Activated CD8-positive, alpha-beta memory T cell treated with anti-CD3 and anti-CD28 coated beads, Interleukin-2, amount 50 U/mL, for 48 hours (primary cell): ENCODE measurements at regions not wholly inside any gene's neighbourhood (a gene's known extent, or its start where the extent isn't known, plus 50 kb on each side); places are given as distances from the start of the nearest gene placed in this dataset.

Experiments used
- DNase-seq: peaks from one replicate; pipeline ENCODE4 v3.0.0-alpha.2; 2020

DNA sequence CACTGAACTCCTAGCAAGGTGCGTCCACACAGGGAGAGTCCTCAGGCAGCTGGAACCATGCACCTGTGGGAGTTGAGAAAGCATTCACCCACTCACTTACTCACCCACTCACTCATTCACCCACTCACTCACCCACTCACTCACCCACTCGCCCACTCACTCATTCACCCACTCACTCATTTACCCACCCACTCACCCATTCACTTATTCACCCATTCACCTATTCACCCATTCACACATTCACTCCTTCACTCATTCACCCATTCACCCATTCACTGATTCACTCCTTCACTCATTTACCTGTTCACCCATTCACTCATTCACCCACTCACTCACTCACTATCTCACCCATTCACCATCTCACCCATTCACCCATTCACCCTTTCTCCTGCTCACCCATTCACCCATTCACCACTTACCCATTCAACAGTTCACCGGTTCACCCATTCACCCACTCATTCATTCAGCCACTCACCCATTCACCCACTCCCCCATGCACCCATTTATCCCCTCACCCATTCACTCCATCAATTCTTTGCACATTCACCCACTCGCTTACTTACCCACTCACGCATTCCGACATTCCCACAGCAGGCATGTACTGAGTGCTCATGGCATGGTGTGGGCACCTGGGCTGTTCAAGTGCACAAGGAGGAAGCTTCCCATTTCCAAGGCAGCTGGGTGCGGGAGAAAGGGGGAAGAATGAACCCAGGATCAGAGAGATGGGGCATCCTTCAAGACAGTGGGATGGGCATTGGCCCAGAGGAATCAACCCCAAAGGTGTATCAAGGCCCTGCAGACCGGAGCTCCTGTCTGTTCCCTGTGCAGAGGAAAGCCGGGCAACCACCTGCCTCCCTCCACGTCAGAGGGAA lies 135.2 kb upstream of the C14orf180 start:
- DNase-seq = peak; percentile 32

DNA sequence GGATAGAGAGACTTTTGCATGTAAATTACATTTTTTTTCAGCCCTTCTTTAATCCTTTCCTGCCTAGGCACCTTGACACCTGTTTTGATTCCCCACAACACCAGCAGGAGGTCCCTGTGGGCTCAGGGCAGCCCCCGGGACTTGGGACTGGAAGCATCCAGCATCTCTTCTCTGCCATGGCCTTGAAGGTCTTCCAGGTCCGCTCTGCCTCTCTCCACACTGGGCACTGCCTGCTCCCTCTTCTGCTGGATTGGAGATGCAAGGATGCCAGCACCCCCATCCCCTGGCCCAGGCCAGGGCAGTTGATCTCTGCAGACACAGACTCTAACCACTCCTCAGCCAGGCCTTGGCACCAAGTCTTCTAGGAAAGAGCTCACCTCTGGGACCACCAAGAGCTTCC lies 134.5 kb upstream of the C14orf180 start:
- DNase-seq = peak; percentile 32

DNA sequence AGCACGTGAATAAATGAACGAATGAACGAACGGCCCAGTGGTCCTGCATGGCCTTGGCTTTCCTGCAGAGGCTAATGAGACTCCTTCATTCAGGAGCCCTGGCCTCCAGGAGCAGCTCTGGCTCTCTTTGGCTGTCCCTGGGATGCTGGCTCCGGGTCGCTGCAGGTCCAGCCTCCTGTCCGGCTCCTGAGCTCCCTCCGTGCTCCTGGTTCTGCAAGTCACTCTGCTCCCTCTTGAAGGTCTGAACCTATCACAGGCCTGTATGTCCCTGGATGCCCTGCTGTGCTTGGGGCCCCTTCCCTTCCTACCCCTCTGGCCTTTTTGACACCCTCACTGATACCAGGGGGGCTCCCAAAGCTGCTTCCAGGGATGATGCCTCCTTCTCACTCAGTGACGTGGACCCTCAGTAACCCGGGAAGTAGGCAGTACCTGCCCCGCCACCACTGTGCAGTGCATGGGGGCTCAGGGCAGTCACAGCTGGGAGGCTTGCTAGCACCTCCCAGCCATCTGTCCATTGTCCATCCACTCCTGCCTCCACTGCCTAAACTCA lies 133.7 kb upstream of the C14orf180 start:
- DNase-seq = peak; percentile 23

DNA sequence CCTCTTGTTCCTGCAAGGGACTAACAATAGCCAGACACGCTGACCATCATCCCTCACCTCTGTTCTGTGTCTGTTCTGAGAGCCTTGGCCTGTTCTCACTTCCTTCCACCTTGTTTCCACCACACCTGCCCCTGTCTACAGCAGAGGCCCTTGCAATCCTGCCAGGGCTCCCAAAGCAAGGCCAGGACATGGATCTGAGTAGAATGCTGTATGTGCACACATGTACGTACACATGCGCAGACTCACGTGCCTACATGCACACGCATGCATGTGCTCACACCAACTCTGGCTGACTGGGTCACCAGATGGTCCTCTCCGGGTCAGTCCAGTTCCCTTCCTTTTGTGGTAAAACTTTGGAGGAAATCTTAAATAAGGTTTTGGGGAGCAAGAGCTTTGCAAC lies 133.0 kb upstream of the C14orf180 start:
- peak; percentile 23 for DNase-seq

DNA sequence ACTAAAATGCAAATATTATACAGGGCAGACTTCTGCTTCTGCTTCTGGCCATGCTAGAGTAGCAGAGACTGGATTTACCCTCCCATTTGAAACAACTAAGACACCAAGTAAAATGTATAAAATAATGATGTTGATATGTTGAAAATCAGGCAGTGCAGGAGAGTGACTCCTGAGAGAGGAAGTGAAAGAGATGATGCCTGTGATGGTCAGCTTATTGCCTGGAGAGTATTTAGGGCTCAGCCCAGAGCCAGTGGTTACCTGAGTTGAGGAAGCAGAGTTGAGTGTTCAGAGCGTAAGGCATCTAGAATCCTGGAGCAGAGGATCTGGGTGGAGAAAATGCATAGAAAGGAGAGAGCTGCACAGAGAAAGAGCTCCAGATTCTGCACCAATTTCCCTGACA lies 131.8 kb upstream of the C14orf180 start:
- DNase-seq = no peak

DNA sequence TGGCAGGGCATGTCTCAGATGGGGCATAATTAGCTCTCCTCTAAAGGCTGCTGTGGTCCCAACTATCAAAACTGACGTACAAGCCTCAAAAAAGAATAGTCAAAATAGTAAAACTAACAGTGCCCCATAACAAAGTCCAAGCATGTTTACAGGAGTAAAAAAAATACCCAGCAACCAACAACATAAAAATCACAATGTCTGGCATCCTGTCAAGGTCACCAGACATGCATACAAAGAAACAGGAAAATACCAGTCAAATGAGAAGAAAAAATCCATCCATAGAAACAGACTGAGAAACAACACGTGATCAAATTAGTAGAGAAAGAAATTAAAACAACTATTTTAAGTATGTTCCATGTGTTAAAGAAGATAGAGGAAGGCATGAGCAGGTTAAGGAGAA lies 131.2 kb upstream of the C14orf180 start:
- no peak for DNase-seq

DNA sequence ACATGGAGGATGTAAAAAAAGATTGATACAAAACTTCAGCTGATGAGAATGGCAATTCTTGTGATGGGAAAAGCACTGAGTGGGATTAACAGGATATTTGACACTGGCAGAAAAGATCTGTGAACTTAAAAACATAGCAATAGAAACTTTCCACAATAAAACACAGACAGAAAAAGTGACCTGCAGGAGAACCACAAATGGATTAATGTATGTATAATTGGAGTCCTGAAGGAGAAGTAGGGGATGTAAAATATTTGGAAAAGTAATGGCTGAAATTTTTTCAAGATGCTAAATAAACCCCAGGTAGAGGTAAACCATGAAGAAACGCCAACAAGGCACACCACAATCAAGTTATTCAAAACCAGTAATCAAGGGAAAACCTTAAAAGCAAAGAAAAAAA lies 130.8 kb upstream of the C14orf180 start:
- DNase-seq = no peak

DNA sequence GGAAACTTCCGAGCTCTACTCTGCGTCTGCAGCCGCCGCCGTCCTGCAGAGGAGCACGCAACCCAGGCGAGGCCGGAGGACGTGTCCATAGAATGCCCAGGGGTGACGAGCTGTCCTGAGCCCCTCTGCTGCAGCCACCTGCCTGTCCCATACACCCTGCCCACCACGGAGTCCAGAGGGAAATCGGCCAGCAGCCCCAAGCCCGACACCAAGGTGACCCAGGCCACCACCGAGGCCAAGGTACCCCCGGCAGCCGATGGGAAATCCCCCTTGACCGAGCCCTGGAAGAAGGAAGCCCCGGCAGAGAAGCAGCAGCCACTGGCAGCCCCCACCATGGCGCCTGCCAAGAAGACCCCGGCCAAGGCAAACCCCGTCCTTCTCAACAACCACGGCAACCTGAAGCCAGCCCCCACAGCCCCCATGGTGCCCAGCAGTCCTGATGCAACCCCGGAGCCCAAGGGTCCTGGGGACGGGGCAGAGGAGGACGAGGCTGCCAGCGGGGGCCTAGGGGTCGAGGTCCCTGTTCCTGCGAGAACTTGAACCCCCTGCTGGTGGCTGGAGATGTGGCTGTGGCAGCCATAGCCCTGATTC lies 128.7 kb upstream of the C14orf180 start:
- DNase-seq = peak; percentile 41

DNA sequence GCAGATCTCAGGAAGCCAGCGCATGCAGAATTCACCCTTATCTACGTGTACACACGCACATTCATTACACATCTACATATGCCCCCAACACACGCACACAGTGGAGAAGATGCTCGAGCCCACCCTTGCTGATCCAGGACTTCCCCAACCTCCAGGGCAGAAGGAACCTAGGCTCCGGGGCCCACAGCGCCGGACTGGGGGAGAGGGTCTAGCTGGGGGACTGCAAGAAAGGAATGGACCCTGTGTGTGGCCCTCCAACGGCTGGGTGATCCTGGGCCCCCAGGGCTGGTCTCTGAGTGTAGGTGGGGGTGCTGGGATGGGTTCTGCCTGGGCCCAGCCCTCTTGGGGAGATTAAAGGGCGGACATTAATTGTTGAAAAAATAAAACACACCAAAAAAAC lies 128.1 kb upstream of the C14orf180 start:
- no peak for DNase-seq

DNA sequence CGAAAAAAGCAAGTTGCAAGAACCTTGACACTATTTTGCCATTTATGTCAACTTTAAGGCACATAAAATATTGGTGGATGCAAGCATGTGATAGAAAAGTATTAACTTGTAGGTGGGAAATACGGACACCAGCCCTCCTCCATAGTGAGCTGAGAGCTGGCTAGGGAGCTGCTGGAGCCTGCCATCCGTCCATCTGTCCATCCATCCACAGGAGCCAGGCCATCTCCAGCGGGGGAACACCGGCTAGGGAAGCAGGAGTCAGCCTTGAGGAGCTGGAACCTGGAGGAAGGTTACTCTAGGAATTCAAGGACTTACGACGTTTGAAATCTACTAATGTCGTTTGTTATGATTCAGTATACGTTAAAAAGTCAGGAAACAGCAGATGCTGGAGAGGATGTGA lies 120.7 kb upstream of the C14orf180 start:
- no peak for DNase-seq

DNA sequence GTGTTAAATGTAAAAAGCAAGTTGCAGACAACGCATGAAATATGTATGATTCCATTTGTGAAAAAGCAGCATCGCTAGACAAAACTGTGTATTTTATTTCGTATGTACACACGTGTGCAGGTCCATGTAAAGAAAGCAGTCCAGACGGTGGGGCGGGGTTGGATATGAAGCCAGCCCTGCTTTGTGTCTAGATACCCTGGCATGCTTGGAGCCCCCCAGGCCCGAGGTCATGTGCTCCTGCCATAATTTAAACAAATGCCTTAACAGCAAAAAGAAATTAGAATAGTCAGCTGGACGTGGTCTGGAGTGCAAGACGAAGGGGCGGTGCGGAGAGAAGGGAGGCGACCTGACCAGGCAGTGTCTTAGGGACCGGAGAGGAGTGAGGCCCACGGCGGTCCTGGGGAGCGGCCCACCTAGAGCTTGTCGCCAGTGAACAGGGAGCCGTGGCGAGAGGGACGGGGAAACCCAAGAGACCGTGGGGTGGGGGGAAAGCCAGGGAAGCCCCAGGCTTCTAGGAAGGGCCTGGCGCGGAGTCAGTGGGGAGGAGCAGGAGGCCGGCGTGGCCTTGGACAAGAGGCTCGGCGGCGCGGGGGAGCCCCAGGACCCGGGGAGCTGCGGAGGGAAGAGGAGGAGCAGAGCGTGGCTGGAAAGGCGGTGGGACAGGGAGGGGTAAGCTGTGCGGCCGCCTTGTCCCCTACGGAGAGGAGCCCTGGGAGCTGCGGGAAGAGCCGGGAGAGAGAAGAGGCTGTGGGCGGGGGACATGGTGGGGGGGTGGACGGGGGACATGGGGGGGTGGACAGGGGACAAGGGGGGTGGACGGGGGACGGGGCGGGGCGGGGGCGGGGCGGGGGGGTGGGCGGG lies 118.5 kb upstream of the C14orf180 start:
- no peak for DNase-seq

DNA sequence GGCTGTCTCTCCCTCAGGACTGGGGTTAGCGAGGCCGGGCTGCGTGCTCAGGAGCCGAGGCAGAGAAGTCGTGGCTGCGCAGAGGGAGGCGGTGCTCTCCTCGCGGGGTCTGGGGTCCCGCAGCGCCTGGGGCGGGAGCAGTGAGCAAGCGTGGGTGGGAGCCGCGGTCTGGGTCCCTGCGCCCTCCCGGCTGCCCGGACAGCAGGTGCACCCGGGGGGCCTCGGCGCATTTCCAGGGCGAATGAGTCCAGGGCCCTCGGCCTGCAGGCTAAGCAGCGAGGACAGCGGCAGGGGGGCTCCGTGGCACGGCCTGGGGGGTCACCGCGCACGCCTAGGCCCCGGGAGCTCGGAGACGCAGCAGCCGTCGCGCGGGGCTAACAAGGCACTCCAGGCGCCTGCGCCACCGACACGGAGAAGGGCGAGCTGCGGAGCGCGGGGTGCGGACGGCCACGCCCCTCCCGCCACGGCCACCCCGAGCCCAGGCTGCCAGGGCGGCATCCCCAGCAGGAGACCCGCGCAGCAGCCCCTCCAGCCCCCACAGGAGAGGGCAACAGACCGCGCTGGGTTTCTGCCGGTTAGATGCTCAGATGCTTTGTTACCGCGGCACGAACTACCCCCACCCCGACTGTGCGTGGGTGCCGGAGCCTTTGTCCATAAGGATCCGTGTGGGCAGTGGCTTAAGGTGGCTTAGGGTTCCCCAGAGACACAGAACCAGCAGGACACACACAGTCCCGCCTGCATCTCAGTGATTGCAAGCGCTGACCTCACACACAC lies 117.7 kb upstream of the C14orf180 start:
- DNase-seq = no peak

DNA sequence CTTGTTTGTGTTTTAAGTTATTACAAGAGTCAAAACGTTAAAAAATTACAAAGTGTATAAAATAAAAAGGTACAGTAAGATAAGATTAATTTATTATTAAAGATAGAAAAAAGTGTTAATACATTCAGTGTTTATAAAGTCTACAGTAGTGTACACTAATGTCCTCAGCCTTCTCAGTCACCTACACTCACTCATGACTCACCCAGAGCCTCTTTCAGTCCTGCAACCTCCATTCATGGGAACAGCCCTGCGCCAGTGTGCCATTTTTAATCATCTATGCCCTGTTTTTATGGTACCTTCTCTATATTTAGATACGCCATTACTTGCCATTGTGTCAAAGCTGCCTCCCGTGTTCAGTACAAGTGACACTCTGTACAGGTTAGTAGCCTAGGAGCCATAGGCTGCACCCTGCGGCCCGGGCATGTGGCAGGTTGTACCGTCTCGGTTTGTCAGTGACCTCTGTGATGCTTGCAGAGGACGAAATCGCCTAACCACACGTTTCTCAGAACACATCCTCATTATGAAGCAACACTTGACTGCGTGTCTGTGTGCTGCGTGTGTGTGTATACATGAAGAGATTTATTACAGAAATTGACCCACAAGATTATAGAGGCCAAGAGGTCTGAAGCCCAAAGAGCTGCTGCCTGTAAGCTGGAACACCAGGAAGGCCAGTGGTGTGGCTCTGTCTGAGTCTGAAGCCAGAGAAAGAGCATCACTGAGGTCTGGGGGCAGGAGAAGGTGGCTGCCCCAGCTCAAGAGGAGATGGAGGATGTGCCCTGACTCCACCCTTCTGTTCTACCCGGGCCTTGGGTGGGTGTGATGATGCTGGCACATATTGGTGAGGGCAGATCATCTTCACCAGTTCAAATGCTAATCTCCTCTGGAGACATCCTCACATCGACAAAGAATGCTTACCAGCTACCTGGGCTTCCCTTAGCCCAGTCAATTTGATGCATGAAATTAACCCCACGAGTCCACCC lies 116.6 kb upstream of the C14orf180 start:
- DNase-seq = no peak

DNA sequence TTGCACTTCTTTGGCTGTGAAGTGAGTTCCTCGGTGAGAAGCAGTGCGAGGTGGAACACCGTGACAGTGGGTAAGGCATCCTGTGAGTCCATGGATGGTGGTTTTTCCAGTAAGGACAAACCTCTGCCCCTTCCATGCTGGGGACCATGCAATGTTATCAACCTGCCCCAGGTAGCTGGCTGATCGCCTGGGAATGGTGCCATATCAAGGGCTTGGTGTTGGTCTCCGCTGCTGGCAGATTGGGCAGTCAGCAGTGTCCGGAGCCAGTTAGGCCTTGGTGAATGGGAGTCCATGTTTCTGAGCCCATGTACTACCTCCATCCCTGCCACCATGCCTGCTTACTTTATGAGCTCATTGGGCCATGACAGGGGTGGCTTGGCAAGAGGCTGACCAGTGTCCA lies 114.7 kb upstream of the C14orf180 start:
- no peak for DNase-seq

DNA sequence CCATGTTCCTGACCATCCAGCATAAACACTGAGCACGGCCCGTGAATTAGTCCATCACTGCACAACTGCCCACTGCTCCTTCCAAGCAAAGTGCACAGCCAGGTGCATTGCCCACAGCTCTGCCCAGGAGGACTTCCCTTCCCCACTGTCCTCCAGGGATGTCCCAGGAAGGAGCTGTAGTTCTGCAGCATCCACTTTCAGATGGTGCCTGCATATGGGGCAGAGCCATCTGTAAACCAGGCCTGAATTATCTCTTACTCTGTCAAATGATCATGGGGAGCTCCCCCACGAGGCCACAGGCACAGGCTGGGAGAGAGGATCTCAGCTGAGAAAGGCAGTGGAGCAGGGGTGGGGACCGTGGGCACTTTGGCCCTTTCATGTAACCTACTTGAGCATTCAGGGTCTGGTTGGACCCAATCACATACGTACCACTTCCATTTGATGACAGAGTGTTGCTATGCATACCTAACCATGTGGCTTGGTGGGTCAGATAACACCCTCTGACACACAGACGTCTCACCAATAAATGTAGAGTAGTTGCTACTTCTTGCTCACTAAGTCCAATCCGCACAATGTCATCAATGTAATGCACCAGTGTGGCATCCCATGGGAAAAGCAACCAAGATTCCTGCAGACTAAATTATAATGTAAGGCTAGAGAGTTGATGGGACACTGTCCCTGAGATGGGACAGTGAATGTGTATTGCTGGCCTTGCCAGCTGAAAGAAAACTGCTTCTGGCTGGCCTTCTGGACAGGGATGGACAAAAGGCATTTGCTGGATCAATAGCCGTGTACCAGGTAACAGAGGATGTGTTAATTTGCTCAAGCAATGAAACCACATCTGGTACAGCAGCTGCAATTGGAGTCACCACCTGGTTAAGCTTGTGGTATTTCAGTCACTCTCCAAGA lies 113.8 kb upstream of the C14orf180 start:
- DNase-seq = no peak

DNA sequence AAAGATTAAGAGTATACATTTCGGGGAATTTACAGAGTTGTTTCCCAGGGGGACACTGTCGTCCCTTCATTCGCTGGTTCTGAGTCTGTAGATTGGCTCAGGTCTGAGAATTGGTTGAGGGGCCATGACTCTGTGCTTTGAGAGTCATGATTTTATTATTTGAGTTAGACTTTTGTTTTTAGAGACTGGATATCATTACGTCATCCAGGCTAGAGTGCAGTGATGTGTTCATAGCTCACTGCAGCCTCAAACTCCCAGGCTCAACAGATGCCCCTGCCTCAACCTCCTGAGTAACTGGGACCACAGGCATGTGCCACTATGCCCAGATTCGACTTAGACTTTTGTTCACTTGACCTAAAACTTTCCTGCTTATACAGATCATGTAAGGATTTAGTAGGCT lies 112.3 kb upstream of the C14orf180 start:
- no peak for DNase-seq

DNA sequence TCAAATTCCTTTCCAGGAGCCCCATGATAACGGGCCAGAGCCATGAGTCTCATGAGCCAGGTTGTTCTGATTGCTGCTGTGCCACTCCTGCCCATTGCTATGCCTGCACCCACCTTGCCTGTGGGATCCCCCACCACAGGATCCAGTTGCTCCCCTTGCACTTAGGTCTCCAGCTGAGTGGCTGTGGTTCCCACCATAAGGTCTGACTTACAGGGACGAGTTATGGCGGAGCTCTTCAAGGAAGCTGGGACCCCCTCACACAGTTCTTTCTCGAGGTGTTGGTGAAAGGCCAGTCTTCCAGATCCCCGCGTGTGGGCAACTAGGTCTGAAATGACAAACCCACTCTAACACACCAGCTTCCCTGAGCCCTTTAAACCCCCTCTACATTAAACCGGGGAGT lies 111.9 kb upstream of the C14orf180 start:
- no peak for DNase-seq

DNA sequence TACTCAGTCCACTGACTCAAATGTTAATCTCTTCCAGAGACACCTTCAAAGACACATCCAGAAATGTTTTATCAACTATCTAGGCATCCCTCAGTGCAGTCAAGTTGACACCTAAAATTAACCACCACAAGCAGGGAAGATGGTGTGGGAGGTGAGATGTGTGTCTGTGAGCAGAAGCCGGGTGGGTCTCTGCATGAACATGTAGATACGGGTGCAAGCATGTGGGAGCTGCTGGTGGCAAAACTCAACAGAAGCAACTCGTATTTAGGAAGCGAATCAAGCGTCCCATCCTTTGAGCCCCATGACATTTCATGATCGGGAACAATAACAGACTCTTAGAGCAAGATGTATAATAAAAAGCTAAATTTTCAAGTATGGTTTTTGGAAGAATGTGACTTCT lies 110.0 kb upstream of the C14orf180 start:
- DNase-seq = no peak

DNA sequence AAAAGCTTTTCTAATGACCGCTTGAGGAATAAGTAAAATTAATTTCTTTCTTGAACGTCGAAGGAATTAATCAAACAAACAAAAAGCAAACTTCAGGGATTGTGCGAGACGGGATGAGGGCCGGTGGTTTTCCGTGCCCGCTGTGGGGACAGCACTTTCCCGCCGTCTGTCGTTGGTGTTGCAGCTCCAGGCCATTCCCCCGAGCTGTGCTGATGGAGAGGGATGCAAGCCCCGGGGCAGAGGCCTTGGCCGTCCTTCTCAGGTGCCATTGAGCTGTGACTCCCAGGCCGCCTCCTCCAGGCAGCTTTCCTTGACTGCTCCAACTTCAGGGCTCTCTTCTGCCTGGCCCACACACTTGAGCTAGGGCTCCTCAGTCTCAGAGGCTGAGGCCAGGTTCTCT lies 109.0 kb upstream of the C14orf180 start:
- no peak for DNase-seq

DNA sequence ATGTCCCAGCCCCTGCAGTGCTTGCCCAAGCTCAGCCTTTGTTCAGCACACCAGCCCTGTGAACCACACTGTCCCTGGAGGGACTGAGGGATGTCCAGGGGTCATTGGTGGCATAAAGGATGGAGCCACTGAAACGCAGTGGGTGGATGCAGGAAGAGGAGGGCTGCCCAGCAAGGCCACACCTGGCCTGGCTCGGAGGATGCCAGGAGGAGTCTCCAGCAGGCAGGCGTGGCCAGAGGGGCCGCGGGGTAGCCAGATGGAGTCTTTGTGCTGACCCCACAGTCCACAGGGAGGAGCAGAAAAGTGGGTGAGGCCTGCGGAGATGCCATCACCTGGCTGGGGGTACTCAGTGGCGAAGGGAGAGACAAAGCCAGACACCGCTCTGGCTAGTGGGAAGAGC lies 108.5 kb upstream of the C14orf180 start:
- no peak for DNase-seq
